Epithelial cell of esophagus (primary cell): ENCODE measurements at regions not wholly inside any gene's neighbourhood (a gene's known extent, or its start where the extent isn't known, plus 50 kb on each side); places are given as distances from the start of the nearest gene placed in this dataset.
"Not testable (repeated sequence)": the region's sequence is repeated elsewhere in the genome, so short reads cannot be mapped to it uniquely, and the experiment has no call there.

Experiments
- DNase-seq: peaks from one replicate; pipeline ENCODE4 v3.0.0; 2010; ENCODE audit warnings: low read depth
- H3K4me3 ChIP-seq: 2 replicates; pipeline ENCODE4 v1.5.1; 2011; ENCODE audit warnings: mild to moderate bottlenecking, low read length, control low read depth
- TF ChIP-seq, protein P1 (sequence below): IDR thresholded peaks from 2 replicates; pipeline ENCODE4 v1.5.1; 2011; ENCODE audit warnings: low read depth, mild to moderate bottlenecking, low read length, control low read depth, inconsistent platforms; ENCODE audit not compliant: insufficient read depth; ENCODE audit errors: missing control alignments

DNA sequence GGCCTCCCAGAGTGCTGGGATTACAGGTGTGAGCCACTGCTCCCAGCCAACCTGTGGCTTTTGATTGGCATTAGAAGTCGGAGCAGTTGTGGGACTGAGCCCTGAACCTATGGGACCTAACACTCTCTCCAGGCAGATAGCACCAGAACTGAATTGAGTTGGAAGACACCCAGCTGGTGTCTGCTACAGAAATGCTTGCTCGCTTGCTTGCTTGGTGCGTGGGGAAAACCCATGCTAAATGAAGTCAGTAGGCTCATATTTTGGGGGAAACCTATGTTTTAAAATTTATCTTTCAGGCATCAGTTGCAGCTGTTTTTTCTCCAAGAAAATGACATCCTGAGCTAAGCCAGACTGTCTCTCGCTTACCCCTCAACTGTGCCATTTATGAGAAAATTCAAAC, 158.5 kb upstream of the RFC3 start:
- H3K4me3 ChIP-seq: no peak overlapping the region
- no peak for DNase-seq
- TF ChIP-seq, protein P1, sequence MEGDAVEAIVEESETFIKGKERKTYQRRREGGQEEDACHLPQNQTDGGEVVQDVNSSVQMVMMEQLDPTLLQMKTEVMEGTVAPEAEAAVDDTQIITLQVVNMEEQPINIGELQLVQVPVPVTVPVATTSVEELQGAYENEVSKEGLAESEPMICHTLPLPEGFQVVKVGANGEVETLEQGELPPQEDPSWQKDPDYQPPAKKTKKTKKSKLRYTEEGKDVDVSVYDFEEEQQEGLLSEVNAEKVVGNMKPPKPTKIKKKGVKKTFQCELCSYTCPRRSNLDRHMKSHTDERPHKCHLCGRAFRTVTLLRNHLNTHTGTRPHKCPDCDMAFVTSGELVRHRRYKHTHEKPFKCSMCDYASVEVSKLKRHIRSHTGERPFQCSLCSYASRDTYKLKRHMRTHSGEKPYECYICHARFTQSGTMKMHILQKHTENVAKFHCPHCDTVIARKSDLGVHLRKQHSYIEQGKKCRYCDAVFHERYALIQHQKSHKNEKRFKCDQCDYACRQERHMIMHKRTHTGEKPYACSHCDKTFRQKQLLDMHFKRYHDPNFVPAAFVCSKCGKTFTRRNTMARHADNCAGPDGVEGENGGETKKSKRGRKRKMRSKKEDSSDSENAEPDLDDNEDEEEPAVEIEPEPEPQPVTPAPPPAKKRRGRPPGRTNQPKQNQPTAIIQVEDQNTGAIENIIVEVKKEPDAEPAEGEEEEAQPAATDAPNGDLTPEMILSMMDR: no peak

DNA sequence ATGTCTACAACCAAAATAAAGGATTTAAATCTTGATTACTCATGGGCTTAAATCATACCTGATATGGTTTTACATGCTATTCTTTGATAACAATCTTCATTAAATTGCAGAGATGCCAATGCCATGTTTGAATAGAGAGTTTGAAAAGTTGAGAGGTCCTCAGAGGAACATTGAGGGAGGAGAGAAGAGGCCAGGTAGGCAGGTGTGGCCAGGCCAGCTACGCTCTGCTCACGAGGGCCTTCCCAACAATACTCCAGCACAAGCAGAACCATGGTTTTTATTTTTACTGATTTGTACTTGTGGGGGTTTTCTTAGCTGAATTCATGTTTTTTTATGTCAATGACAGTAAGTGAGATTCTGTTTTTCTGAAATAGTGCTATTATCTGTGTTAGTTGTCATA, 158.1 kb upstream of the RFC3 start:
- H3K4me3 ChIP-seq: no peak overlapping the region
- DNase-seq: no peak
- TF ChIP-seq, protein P1: no peak

DNA sequence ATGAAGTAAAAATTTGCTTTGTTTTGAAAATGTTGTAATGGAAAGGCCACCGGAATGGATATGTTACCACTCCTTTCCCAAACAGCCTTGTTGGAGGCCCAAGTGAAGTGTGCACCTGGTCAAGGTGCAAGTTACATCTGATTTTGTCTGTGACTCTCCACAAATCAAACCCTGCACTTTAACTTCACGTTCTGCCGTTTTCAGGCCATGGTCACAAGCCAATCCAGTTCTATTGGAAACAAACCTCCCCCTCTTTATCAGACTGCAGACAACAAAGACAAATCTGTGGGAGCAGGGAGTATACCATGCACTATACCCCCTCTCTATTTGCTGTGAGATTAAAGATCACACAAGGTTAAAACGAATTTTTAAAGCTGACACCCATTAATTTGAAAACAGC, 155.6 kb upstream of the RFC3 start:
- no peak for DNase-seq
- TF ChIP-seq, protein P1: no peak
- no peak overlapping the region for H3K4me3 ChIP-seq

DNA sequence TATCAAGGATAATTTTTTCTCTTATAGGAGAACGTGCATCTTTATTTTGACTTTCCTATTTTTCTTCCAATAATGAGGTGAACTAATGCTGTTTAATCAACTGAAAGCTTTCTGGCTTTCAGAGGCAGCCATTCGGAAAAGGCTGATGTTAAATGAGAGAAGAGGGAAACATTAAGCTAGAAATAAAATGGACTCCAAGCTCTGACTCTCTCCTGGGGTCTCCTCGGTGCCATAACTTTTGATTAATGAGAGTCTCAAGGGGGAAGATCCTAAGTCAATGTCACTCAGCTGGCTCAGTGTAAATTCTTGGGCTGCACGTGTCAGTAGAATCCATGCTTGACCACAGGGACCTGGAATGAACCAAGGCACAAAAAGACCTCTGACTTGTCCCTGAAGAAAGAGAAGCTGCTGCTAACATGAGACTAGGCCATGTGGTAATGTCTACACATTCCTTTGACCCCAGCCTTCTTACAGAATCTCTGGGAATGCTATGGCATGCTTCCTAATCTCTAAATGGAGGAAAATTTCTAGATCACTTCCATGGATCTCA, 152.2 kb upstream of the RFC3 start:
- DNase-seq: no peak
- TF ChIP-seq, protein P1: no peak
- H3K4me3 ChIP-seq: no peak overlapping the region

DNA sequence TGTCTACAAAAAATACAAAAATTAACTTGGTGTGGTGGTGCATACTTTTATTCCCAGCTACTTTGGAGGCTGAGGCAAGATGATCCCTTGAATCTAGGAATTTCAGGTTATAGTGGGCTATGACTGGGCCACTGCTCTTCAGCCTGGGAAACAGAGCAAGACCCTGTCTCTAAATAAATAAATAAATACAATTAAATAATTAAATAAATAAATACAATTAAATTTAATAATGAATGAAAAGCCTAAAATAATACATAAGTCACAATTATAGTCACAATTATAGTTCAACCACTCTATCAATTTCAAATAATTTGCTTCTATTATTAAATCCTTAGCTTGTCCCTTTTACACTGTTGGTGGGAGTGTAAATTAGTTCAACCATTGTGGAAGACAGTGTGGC, 146.4 kb upstream of the RFC3 start:
- no peak overlapping the region for H3K4me3 ChIP-seq
- TF ChIP-seq, protein P1: no peak
- DNase-seq: no peak

DNA sequence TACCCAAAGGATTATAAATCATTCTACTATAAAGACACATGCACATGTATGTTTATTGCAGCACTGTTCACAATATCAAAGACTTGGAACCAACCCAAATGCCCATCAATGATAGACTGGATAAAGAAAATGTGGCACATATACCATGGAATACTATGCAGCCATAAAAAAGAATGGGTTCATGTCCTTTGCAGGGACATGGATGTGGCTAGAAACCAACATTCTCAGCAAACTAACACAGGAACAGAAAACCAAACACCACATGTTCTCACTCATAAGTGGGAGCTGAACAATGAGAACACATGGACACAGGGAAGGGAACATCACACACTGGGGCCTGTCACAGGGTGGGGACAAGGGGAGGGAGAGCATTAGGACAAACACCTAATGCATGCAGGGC, 145.9 kb upstream of the RFC3 start:
- H3K4me3 ChIP-seq: not testable (repeated sequence)

DNA sequence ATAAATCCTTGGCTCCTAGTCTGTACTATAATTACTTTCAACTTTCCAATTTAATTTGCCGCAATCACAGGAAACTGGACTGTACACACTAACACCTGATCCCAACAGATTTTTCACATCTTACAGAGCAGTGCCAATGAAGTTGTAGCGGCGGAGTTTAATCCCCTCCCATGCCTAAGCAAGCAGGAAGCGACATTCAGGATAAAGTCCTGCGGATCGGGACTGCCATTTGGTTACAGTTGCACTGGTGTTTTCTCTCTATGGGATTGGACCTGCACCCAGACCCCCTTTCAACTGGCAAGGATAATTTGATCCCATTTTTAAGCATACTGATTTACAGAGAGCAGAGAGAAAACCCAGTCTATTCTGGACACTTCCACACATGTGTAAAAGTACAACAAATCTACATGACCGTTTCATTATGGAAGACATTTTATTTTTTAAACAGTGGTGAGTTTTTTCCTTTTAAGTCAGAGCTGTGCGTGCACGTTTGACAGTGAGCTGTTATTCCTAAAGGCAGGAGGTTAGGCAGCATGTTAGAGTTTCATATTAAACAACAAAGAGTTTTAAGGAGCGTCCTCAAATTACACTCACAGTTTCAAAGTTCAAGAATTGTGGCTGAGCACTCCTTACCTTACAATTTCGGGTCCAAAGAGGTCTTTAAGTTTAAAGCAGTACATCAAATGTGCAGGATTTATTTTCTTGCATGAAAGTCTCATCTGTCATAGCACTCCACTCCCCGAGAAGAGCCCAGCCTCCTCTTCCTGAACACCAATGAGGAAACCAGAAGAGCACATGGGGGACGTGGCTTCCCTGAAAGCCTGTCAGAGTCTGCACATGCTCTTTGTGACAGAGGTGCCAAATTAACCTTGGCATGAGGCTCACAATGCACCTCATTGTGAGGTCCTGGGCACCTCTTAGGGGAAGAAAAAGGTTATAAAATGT, 141.6 kb upstream of the RFC3 start:
- H3K4me3 ChIP-seq: peak overlapping the region; percentile 34
- peak; percentile 76 for DNase-seq

More for the DNA sequence above, 145.9 kb upstream of the RFC3 start:
- not testable (repeated sequence) for DNase-seq

More for the DNA sequence above, 141.6 kb upstream of the RFC3 start:
- TF ChIP-seq, protein P1: no peak
